ENCODE measurements at regions not wholly inside any gene's neighbourhood (a gene's known extent, or its start where the extent isn't known, plus 50 kb on each side); places are given as distances from the start of the nearest gene placed in this dataset.

- no peak for TF ChIP-seq POLR2A (IDR thresholded peaks at IDR 0.05; ENCODE audit: low read depth, low read length)
- no peak for TF ChIP-seq TAF1 (IDR thresholded peaks at IDR 0.05; ENCODE audit: low read depth, low read length)
Observed at GRCh38 chr2:128593879-128594650, 275.4 kb upstream of the HS6ST1 start.
